H1 (cell line): ENCODE measurements at regions not wholly inside any gene's neighbourhood (a gene's known extent, or its start where the extent isn't known, plus 50 kb on each side); places are given as distances from the start of the nearest gene placed in this dataset.

Experiments used
- BCL11A ChIP-seq, 2 experiments: IDR thresholded peaks; one replicate each; pipeline ENCODE4 v1.6.1; 2011; ENCODE audit warnings: low read depth in 2 of 2, low read length in 2 of 2, mild to moderate bottlenecking in 2 of 2
- CHD1 ChIP-seq: IDR thresholded peaks from 2 replicates; pipeline ENCODE4 v1.6.1; 2012; ENCODE audit warnings: low read depth, low read length, improper control_type of control experiment
- FOSL1 ChIP-seq: IDR thresholded peaks from 2 replicates; pipeline ENCODE4 v1.6.1; 2011; ENCODE audit warnings: mild to moderate bottlenecking, low read depth, low read length, moderate library complexity; ENCODE audit not compliant: insufficient read depth
- GTF2F1 ChIP-seq: IDR thresholded peaks from 2 replicates; pipeline ENCODE4 v1.6.1; 2012; ENCODE audit warnings: low read depth, low read length, improper control_type of control experiment, borderline replicate concordance
- HDAC6 ChIP-seq: IDR thresholded peaks from one replicate; pipeline ENCODE4 v1.7.1; 2012; ENCODE audit warnings: low read depth, mild to moderate bottlenecking, inconsistent platforms, low read length, moderate library complexity
- POU5F1 ChIP-seq: IDR thresholded peaks from 2 replicates; pipeline ENCODE4 v1.6.1; 2011; ENCODE audit warnings: low read depth, mild to moderate bottlenecking, low read length, moderate library complexity
- RNF2 ChIP-seq: fragments of 200-900, 300-1000 bp; sonication (generic); IDR thresholded peaks from 2 replicates; pipeline ENCODE4 v1.7.1; 2016; ENCODE audit warnings: borderline replicate concordance, low read depth, mild to moderate bottlenecking, antibody characterized with exemption, low read length; ENCODE audit not compliant: poor library complexity, severe bottlenecking; ENCODE audit errors: missing control alignments
- SIRT6 ChIP-seq: IDR thresholded peaks from one replicate; pipeline ENCODE4 v1.7.1; 2012; ENCODE audit warnings: low read length, inconsistent platforms
- SP1 ChIP-seq: IDR thresholded peaks from 2 replicates; pipeline ENCODE4 v1.6.1; 2011; ENCODE audit warnings: low read depth, low read length
- TAF1 ChIP-seq: IDR thresholded peaks from 2 replicates; pipeline ENCODE4 v1.6.1; 2011; ENCODE audit warnings: mild to moderate bottlenecking, low read depth, low read length
- TF ChIP-seq, protein P1 (sequence below): fragments of 300-600 bp; sonication (generic); IDR thresholded peaks from 2 replicates; pipeline ENCODE4 v1.7.1; 2012; ENCODE audit warnings: low read length, moderate library complexity, mild to moderate bottlenecking, inconsistent platforms; ENCODE audit not compliant: insufficient replicate concordance
- TF ChIP-seq, protein P2 (sequence below): IDR thresholded peaks from 2 replicates; pipeline ENCODE4 v1.6.1; 2011; ENCODE audit warnings: low read length, improper control_type of control experiment

DNA sequence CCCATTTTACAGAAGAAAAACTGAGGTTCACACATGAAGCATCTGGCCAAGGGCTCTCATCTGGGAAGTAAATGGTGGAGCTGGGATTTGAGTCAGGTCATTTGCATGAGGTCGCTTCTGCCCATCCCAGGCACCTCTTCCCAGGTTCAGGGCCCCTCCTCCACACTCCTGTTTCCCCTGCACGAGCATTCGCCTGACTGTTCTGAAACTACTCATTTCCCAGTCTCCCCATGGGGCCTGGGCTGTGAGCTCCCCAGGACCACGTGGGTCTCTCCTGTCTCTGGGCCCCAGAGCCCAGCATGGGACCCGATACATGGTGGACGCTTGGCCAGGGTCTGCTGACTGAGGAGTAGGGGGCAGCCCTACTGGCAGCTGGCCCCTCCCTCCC lies 360.8 kb downstream of the MATN1 start (continued):
- TF ChIP-seq, protein P1, sequence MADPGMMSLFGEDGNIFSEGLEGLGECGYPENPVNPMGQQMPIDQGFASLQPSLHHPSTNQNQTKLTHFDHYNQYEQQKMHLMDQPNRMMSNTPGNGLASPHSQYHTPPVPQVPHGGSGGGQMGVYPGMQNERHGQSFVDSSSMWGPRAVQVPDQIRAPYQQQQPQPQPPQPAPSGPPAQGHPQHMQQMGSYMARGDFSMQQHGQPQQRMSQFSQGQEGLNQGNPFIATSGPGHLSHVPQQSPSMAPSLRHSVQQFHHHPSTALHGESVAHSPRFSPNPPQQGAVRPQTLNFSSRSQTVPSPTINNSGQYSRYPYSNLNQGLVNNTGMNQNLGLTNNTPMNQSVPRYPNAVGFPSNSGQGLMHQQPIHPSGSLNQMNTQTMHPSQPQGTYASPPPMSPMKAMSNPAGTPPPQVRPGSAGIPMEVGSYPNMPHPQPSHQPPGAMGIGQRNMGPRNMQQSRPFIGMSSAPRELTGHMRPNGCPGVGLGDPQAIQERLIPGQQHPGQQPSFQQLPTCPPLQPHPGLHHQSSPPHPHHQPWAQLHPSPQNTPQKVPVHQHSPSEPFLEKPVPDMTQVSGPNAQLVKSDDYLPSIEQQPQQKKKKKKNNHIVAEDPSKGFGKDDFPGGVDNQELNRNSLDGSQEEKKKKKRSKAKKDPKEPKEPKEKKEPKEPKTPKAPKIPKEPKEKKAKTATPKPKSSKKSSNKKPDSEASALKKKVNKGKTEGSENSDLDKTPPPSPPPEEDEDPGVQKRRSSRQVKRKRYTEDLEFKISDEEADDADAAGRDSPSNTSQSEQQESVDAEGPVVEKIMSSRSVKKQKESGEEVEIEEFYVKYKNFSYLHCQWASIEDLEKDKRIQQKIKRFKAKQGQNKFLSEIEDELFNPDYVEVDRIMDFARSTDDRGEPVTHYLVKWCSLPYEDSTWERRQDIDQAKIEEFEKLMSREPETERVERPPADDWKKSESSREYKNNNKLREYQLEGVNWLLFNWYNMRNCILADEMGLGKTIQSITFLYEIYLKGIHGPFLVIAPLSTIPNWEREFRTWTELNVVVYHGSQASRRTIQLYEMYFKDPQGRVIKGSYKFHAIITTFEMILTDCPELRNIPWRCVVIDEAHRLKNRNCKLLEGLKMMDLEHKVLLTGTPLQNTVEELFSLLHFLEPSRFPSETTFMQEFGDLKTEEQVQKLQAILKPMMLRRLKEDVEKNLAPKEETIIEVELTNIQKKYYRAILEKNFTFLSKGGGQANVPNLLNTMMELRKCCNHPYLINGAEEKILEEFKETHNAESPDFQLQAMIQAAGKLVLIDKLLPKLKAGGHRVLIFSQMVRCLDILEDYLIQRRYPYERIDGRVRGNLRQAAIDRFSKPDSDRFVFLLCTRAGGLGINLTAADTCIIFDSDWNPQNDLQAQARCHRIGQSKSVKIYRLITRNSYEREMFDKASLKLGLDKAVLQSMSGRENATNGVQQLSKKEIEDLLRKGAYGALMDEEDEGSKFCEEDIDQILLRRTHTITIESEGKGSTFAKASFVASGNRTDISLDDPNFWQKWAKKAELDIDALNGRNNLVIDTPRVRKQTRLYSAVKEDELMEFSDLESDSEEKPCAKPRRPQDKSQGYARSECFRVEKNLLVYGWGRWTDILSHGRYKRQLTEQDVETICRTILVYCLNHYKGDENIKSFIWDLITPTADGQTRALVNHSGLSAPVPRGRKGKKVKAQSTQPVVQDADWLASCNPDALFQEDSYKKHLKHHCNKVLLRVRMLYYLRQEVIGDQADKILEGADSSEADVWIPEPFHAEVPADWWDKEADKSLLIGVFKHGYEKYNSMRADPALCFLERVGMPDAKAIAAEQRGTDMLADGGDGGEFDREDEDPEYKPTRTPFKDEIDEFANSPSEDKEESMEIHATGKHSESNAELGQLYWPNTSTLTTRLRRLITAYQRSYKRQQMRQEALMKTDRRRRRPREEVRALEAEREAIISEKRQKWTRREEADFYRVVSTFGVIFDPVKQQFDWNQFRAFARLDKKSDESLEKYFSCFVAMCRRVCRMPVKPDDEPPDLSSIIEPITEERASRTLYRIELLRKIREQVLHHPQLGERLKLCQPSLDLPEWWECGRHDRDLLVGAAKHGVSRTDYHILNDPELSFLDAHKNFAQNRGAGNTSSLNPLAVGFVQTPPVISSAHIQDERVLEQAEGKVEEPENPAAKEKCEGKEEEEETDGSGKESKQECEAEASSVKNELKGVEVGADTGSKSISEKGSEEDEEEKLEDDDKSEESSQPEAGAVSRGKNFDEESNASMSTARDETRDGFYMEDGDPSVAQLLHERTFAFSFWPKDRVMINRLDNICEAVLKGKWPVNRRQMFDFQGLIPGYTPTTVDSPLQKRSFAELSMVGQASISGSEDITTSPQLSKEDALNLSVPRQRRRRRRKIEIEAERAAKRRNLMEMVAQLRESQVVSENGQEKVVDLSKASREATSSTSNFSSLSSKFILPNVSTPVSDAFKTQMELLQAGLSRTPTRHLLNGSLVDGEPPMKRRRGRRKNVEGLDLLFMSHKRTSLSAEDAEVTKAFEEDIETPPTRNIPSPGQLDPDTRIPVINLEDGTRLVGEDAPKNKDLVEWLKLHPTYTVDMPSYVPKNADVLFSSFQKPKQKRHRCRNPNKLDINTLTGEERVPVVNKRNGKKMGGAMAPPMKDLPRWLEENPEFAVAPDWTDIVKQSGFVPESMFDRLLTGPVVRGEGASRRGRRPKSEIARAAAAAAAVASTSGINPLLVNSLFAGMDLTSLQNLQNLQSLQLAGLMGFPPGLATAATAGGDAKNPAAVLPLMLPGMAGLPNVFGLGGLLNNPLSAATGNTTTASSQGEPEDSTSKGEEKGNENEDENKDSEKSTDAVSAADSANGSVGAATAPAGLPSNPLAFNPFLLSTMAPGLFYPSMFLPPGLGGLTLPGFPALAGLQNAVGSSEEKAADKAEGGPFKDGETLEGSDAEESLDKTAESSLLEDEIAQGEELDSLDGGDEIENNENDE, result no peak
- TF ChIP-seq TAF1 (no peak), RNF2 (no peak), FOSL1 (no peak), SIRT6 (no peak), POU5F1 (no peak), SP1 (no peak), CHD1 (no peak), BCL11A (IDR thresholded peaks at IDR 0.05; ENCODE audit: low read depth in 2 of 2, low read length in 2 of 2) (no peak), HDAC6 (no peak), GTF2F1 (no peak)
- TF ChIP-seq, protein P2, sequence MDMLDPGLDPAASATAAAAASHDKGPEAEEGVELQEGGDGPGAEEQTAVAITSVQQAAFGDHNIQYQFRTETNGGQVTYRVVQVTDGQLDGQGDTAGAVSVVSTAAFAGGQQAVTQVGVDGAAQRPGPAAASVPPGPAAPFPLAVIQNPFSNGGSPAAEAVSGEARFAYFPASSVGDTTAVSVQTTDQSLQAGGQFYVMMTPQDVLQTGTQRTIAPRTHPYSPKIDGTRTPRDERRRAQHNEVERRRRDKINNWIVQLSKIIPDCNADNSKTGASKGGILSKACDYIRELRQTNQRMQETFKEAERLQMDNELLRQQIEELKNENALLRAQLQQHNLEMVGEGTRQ, result no peak
